ENCODE measurements at regions not wholly inside any gene's neighbourhood (a gene's known extent, or its start where the extent isn't known, plus 50 kb on each side); places are given as distances from the start of the nearest gene placed in this dataset.

DNA sequence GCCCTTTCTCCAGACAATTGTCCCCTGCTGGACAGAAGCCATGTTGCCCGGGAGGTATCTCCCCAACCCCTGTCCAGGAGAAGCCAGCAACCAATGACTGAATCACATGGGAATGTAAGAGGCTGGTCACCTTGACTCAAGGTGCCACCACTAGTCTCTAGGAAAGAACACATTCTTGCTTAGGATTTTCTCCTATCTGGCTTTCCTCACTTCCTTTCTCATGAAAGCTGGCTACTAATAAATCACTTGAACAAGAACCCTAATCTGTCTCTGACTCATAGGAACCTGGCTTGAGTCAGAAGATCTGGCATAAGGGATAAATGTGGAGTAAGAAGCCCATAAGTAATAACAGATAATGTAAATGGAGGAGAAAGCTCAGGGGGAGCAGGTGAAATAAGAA is 101.4 kb upstream of the C11orf87 start:
- no peak for TF ChIP-seq POLR2A (IDR thresholded peaks at IDR 0.05)
- TF ChIP-seq, protein P1, sequence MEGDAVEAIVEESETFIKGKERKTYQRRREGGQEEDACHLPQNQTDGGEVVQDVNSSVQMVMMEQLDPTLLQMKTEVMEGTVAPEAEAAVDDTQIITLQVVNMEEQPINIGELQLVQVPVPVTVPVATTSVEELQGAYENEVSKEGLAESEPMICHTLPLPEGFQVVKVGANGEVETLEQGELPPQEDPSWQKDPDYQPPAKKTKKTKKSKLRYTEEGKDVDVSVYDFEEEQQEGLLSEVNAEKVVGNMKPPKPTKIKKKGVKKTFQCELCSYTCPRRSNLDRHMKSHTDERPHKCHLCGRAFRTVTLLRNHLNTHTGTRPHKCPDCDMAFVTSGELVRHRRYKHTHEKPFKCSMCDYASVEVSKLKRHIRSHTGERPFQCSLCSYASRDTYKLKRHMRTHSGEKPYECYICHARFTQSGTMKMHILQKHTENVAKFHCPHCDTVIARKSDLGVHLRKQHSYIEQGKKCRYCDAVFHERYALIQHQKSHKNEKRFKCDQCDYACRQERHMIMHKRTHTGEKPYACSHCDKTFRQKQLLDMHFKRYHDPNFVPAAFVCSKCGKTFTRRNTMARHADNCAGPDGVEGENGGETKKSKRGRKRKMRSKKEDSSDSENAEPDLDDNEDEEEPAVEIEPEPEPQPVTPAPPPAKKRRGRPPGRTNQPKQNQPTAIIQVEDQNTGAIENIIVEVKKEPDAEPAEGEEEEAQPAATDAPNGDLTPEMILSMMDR (IDR thresholded peaks at IDR 0.05): no peak

Measured in right lobe of liver (tissue), 4 donors.